GM21576 (cell line): ENCODE measurements at regions not wholly inside any gene's neighbourhood (a gene's known extent, or its start where the extent isn't known, plus 50 kb on each side); places are given as distances from the start of the nearest gene placed in this dataset.

Experiments
- ATAC-seq: cut with Tn5 transposase; IDR thresholded peaks from one replicate; pipeline ENCODE4 v1.9.1; 2021; ENCODE audit warnings: mild to moderate bottlenecking, moderate library complexity; ENCODE audit not compliant: unreplicated experiment

GRCh38 chr7:47007471-47007870, 574.4 kb downstream of the TNS3 start:
- no peak for ATAC-seq

GRCh38 chr7:47000561-47000960, 581.4 kb downstream of the TNS3 start:
- no peak for ATAC-seq

GRCh38 chr7:46999866-47000265, 582.0 kb downstream of the TNS3 start:
- ATAC-seq: no peak

DNA sequence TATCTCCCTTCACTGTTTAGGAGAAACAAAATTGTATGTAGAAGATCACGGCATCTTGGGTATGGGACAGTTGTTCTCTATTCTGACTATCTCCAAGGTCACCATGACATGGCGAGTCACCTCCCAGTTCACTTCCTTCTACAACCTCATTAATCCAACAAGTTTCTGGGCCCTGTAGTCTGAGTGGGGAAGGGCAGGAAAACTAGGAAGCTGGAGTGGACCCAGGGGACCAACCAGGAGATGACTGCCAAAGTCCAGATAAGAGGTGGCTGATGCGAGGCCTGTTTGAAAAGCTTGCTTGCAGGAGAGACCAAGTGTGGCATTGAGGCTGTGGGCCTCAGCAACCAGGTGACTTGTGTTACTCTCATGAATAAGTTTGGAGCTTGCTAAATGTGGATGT, 584.9 kb downstream of the TNS3 start:
- no peak for ATAC-seq

GRCh38 chr7:46993396-46993795, 588.5 kb downstream of the TNS3 start:
- no peak for ATAC-seq

- no peak for ATAC-seq
Measured at GRCh38 chr7:46990761-46991160, 591.1 kb downstream of the TNS3 start.

- no peak for ATAC-seq
Measured at GRCh38 chr7:46989247-46989646, 592.7 kb downstream of the TNS3 start.

DNA sequence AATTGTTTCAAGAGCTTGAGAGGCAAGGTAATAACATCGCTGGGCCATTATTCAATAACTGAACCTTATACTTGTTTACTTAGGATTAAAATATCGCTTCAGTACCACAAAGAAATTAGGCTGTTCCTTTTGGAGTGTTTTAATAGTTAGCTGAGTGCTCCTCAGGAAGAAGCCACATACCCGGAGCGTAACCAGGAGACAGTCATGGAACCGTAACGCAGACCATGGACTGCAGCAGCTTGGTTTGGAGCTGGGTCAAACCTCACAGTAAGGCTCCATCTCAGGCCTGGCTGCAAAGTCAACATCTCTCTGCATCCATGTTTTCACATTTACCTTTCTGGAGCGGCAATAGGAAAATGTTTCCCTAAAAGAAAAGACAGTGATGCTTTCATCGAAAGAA, 599.0 kb downstream of the TNS3 start:
- ATAC-seq: no peak

GRCh38 chr7:46979439-46979838, 602.5 kb downstream of the TNS3 start:
- no peak for ATAC-seq

DNA sequence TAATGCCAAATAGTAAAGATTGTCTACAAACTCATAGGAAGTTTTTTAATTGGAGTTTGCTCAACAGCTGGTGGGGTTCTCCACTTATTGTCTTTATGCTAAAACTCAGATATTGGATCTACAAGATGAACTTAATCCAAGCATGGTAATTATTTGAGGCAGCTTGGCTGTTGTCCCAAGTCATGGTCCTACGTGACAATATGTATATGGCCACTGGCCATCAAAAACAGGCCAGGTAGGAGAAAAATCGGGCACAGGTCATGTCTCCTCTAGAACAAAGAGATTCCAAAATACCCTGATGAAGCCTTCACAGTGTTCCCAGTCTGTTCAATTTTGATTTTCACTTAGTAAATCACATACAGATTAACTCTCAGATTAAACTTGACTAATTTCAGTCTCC, 606.4 kb downstream of the TNS3 start:
- no peak for ATAC-seq

DNA sequence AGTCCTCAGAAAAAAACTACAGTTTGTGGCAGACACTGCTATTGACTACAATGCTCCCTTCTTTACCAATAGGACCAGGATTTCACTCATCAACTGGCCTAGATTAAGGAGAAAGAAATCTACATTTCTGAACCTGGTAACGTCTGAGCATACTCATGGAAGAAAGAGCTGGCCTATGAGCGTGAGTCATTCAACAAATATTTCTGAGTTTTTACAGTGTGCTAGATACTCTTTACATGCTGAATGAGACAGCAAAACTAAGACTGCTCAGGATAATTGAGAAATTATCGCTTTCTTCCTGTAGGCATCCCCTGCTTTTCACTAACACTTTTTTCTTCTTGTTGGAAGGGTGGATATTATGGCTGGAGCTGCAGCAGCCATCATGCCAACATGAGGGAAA, 609.7 kb downstream of the TNS3 start:
- no peak for ATAC-seq

DNA sequence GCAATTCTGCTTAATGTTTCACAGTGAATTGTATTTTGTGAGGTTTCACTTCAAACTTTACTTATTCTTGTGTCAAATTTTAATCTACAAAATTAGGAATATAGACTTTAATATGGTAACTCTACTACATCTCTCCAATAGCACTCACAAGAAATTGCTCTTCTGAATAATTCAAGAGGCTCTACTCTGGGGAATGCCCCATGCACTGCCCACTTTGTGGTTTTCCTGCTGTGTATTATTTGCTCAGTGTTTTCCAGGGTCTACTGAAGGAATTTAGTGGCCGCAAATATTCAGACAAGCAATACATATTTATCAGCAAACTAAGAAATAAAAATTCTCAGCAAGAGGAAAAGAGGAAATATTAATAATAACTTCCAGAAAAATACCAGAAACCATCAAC, 611.4 kb downstream of the TNS3 start:
- ATAC-seq: no peak

DNA sequence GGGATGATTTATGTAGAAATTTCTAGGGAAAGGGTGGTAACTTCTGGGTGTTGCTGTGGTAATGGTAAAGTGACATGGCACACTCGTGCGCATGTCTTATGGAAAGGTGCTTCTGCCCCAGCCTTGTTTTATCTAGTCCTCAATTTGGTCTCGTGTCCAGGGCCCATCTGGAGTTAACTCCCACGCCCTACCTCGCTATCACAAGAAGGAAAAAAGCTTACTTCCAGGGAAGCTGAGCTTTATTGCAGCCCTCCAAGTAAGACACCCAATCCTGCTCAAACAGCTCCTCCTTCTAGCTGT, 611.8 kb downstream of the TNS3 start:
- no peak for ATAC-seq

- ATAC-seq: no peak
Measured at GRCh38 chr7:46969303-46970130, 612.4 kb downstream of the TNS3 start.

GRCh38 chr7:46968003-46968402, 613.9 kb downstream of the TNS3 start:
- no peak for ATAC-seq

DNA sequence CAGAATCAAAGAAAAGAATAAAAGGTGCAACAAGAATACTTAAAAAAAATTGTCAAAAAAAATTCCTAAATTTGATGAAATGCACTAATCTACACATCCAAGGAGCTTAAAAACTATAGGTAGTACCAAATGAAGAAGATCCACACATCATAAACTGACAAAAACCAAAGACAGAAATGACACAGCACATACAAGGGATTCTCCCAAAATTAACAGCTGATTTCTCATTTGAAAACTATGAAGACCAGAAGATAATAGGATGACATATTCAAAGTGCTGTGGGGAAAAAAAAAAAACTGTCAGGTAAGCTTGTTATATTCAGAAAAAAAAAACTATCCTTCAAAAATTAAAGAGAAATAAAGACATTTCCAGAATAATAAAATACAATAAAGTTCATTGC, 618.2 kb downstream of the TNS3 start:
- ATAC-seq: no peak

GRCh38 chr7:46960970-46961369, 620.9 kb downstream of the TNS3 start:
- no peak for ATAC-seq

- ATAC-seq: no peak
Measured at GRCh38 chr7:46957195-46957594, 624.7 kb downstream of the TNS3 start.

DNA sequence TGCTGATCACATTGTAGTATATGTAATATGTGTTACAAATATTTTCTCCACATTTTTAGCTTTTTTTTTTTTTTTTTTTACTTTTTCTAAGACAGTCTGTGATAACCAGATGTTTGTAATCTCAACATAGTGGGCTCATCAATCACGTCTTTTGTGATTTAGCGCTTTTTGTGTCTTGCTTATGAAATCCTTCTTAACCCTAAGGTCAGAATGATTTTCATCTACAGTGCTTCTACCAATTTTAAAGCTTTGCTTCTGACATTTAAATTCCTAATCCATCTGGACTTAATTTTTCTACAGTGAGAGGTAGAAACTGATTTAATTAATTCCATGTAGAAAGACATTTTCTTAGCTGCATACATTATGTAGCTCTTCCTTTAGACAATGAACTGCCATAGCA, 626.4 kb downstream of the TNS3 start:
- ATAC-seq: no peak

DNA sequence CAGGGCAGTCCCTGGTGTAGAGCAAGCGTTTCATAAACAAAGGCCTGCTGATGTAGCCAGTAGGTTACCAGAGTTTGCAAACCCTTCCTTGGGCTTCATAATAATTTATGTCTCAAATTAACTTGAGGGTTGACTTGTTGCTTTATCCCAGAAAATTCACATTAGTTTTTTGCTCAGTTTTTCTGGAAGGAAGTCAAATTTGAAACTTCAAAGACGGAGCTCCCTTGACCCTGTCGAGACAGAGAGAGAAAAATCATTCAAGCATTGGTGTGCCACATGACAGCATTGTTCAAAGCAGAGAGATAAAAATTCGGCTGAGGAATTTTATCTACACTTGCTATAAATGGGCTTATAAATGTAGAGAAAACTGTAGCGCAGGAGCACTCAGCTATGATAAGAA, 627.7 kb downstream of the TNS3 start:
- no peak for ATAC-seq

- no peak for ATAC-seq
Measured at GRCh38 chr7:46953008-46953407, 628.9 kb downstream of the TNS3 start.

- ATAC-seq: no peak
Measured at GRCh38 chr7:46949270-46949931, 632.5 kb downstream of the TNS3 start.

GRCh38 chr7:46948716-46949115, 633.2 kb downstream of the TNS3 start:
- no peak for ATAC-seq
